Esophagus squamous epithelium (tissue), 4 donors: ENCODE measurements at regions not wholly inside any gene's neighbourhood (a gene's known extent, or its start where the extent isn't known, plus 50 kb on each side); places are given as distances from the start of the nearest gene placed in this dataset.

Experiments
- POLR2A ChIP-seq, 4 donors: fragments of 450-650 bp; IDR thresholded peaks; one replicate each; pipeline ENCODE4 v1.6.1; 2017; ENCODE audit warnings: antibody characterized with exemption in 4 of 4, mild to moderate bottlenecking in 4 of 4, moderate library complexity in 3 of 4
- TF ChIP-seq, protein P1 (sequence below), 6 experiments: fragments of 450-650 bp in 4 of 6; fragments of 200-600 bp in 2 of 6; sonication (generic) in 2 of 6; IDR thresholded peaks; one replicate each; pipeline ENCODE4 v1.5.1; 2016 to 2019; ENCODE audit warnings: antibody characterized with exemption in 6 of 6, mild to moderate bottlenecking in 4 of 6, moderate library complexity in 4 of 6

DNA sequence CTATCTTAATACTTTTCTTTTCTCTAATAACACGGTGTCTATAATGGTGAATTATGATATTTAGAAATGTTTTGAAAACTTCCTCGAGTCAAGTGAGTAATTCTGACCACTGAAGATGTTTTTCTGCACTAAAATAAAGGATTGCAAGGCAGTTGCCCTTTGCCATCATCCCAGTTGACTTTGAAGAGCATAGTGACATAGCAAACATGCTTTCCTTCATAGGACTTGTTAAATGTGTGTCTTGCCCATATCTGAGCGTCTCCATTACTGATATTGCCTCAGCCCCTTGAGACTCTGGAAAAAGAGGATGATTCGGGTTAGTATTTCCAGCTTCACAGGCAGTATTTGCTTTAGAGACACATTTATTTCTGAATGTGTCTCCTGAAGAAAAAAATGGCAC lies 125.2 kb upstream of the MCHR2 start:
- TF ChIP-seq, protein P1, sequence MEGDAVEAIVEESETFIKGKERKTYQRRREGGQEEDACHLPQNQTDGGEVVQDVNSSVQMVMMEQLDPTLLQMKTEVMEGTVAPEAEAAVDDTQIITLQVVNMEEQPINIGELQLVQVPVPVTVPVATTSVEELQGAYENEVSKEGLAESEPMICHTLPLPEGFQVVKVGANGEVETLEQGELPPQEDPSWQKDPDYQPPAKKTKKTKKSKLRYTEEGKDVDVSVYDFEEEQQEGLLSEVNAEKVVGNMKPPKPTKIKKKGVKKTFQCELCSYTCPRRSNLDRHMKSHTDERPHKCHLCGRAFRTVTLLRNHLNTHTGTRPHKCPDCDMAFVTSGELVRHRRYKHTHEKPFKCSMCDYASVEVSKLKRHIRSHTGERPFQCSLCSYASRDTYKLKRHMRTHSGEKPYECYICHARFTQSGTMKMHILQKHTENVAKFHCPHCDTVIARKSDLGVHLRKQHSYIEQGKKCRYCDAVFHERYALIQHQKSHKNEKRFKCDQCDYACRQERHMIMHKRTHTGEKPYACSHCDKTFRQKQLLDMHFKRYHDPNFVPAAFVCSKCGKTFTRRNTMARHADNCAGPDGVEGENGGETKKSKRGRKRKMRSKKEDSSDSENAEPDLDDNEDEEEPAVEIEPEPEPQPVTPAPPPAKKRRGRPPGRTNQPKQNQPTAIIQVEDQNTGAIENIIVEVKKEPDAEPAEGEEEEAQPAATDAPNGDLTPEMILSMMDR (IDR thresholded peaks at IDR 0.05) = no peak
- TF ChIP-seq POLR2A (IDR thresholded peaks at IDR 0.05) = no peak
